Activated gamma-delta T cell treated with Interleukin-2 at 50 U/mL for 16 hours (primary cell): ENCODE measurements at regions not wholly inside any gene's neighbourhood (a gene's known extent, or its start where the extent isn't known, plus 50 kb on each side); places are given as distances from the start of the nearest gene placed in this dataset.
"Not testable (repeated sequence)": the region's sequence is repeated elsewhere in the genome, so short reads cannot be mapped to it uniquely, and the experiment has no call there.

Experiments used
- DNase-seq: peaks from one replicate; pipeline ENCODE4 v3.0.0-alpha.2; 2020

- DNase-seq, result no peak
Observed at GRCh38 chr9:88821033-88821745, 170.1 kb upstream of the S1PR3 start.

GRCh38 chr9:88821746-88822106 lies 169.5 kb upstream of the S1PR3 start:
- no peak for DNase-seq

GRCh38 chr9:88824711-88825110 lies 166.6 kb upstream of the S1PR3 start:
- no peak for DNase-seq

GRCh38 chr9:88826181-88826580 lies 165.1 kb upstream of the S1PR3 start:
- DNase-seq, result no peak

- DNase-seq, result no peak
Observed at GRCh38 chr9:88826771-88827181, 164.5 kb upstream of the S1PR3 start.

GRCh38 chr9:88828018-88828417 lies 163.2 kb upstream of the S1PR3 start:
- no peak for DNase-seq

- no peak for DNase-seq
Observed at GRCh38 chr9:88828492-88828974, 162.7 kb upstream of the S1PR3 start.

GRCh38 chr9:88829276-88829675 lies 162.0 kb upstream of the S1PR3 start:
- no peak for DNase-seq

- DNase-seq, result no peak
Observed at GRCh38 chr9:88831713-88832407, 159.4 kb upstream of the S1PR3 start.

GRCh38 chr9:88833946-88834345 lies 157.3 kb upstream of the S1PR3 start:
- no peak for DNase-seq

GRCh38 chr9:88835038-88835466 lies 156.2 kb upstream of the S1PR3 start:
- DNase-seq, result no peak

GRCh38 chr9:88835772-88836171 lies 155.5 kb upstream of the S1PR3 start:
- DNase-seq, result no peak

- DNase-seq, result no peak
Observed at GRCh38 chr9:88837731-88838130, 153.5 kb upstream of the S1PR3 start.

GRCh38 chr9:88849878-88850277 lies 141.4 kb upstream of the S1PR3 start:
- not testable (repeated sequence) for DNase-seq

- DNase-seq, result no peak
Observed at GRCh38 chr9:88852794-88853193, 138.5 kb upstream of the S1PR3 start.

GRCh38 chr9:88870627-88871026 lies 120.6 kb upstream of the S1PR3 start:
- DNase-seq, result no peak

- DNase-seq, result no peak
Observed at GRCh38 chr9:88871669-88872068, 119.6 kb upstream of the S1PR3 start.

- no peak for DNase-seq
Observed at GRCh38 chr9:88872192-88872946, 118.9 kb upstream of the S1PR3 start.

GRCh38 chr9:88873635-88874034 lies 117.6 kb upstream of the S1PR3 start:
- DNase-seq, result no peak

- no peak for DNase-seq
Observed at GRCh38 chr9:88874391-88874790, 116.9 kb upstream of the S1PR3 start.

GRCh38 chr9:88875400-88876120 lies 115.7 kb upstream of the S1PR3 start:
- DNase-seq, result no peak

GRCh38 chr9:88880199-88880598 lies 111.1 kb upstream of the S1PR3 start:
- no peak for DNase-seq

GRCh38 chr9:88884291-88884690 lies 107.0 kb upstream of the S1PR3 start:
- DNase-seq, result not testable (repeated sequence)
